Suprapubic skin (tissue), 4 donors: ENCODE measurements at regions not wholly inside any gene's neighbourhood (a gene's known extent, or its start where the extent isn't known, plus 50 kb on each side); places are given as distances from the start of the nearest gene placed in this dataset.

ENCODE experiments used
- DNase-seq, 2 donors: peaks; one replicate each; pipeline ENCODE4 v3.0.0-alpha.2; 2019; ENCODE audit warnings: low spot score in 2 of 2
- H3K27ac ChIP-seq: fragments of 200-600 bp; sonication (generic); one replicate; pipeline ENCODE4 v1.5.1; 2019
- H3K27me3 ChIP-seq: fragments of 200-600 bp; sonication (generic); one replicate; pipeline ENCODE4 v1.5.1; 2019
- H3K36me3 ChIP-seq: fragments of 200-600 bp; sonication (generic); one replicate; pipeline ENCODE4 v1.5.1; 2019
- H3K4me1 ChIP-seq: fragments of 200-600 bp; sonication (generic); one replicate; pipeline ENCODE4 v1.5.1; 2019
- H3K4me3 ChIP-seq: fragments of 200-600 bp; sonication (generic); one replicate; pipeline ENCODE4 v1.5.1; 2019; ENCODE audit warnings: mild to moderate bottlenecking
- H3K9me3 ChIP-seq: fragments of 200-600 bp; sonication (generic); one replicate; pipeline ENCODE4 v1.5.1; 2019
- CTCF ChIP-seq, 2 donors: fragments of 200-600 bp in 1 of 2; fragments of 450-650 bp in 1 of 2; sonication (generic) in 1 of 2; IDR thresholded peaks; one replicate each; pipeline ENCODE4 v1.5.1; 2016 to 2019; ENCODE audit warnings: antibody characterized with exemption in 2 of 2, mild to moderate bottlenecking in 1 of 2, moderate library complexity in 1 of 2
- EP300 ChIP-seq: sonication (generic); formaldehyde crosslinking; IDR thresholded peaks from one replicate; pipeline ENCODE4 v1.6.1; 2017; ENCODE audit warnings: antibody characterized with exemption
- POLR2A ChIP-seq, 2 donors: fragments of 450-650 bp; IDR thresholded peaks; one replicate each; pipeline ENCODE4 v1.6.1; 2017; ENCODE audit warnings: antibody characterized with exemption in 2 of 2, mild to moderate bottlenecking in 2 of 2, moderate library complexity in 2 of 2
- POLR2AphosphoS5 ChIP-seq, 3 donors: sonication (generic); formaldehyde crosslinking; IDR thresholded peaks; one replicate each; pipeline ENCODE4 v1.6.1; 2017; ENCODE audit warnings: antibody characterized with exemption in 3 of 3
- WGBS: methylation state at CpG from one replicate; pipeline ENCODE4 v1.1.5; 2018; 5-methylcytosine and 5-hydroxymethylcytosine counted together

- 93% methylated on average over 1 of the region's 1 CpG for WGBS
- Histone ChIP-seq H3K4me1 (no peaks in the 10 kb centered on the region), H3K9me3 (no peaks in the 10 kb centered on the region), H3K36me3 (no peaks in the 10 kb centered on the region), H3K27me3 (no peaks in the 10 kb centered on the region), H3K4me3 (no peak overlapping the region), H3K27ac (no peak overlapping the region)
- no peak for DNase-seq
- no peak for TF ChIP-seq EP300
- TF ChIP-seq CTCF (IDR thresholded peaks at IDR 0.05), result no peak
- no peak for TF ChIP-seq POLR2AphosphoS5 (IDR thresholded peaks at IDR 0.05)
- no peak for TF ChIP-seq POLR2A (IDR thresholded peaks at IDR 0.05)
Measured at GRCh38 chr3:87498358-87499080, 222.1 kb upstream of the POU1F1 start.

- WGBS, result 61% methylated on average over 1 of the region's 1 CpG
- H3K36me3 ChIP-seq, result no peaks in the 10 kb centered on the region
- H3K27ac ChIP-seq, result no peak overlapping the region
- DNase-seq, result no peak
- H3K4me1 ChIP-seq, result no peaks in the 10 kb centered on the region
- no peaks in the 10 kb centered on the region for H3K9me3 ChIP-seq
- H3K27me3 ChIP-seq, result no peaks in the 10 kb centered on the region
- no peak overlapping the region for H3K4me3 ChIP-seq
- TF ChIP-seq POLR2A (IDR thresholded peaks at IDR 0.05) (no peak), POLR2AphosphoS5 (IDR thresholded peaks at IDR 0.05) (no peak), EP300 (no peak), CTCF (IDR thresholded peaks at IDR 0.05) (no peak)
Measured at GRCh38 chr3:87495938-87496337, 219.6 kb upstream of the POU1F1 start.

GRCh38 chr3:87494264-87494663, 217.9 kb upstream of the POU1F1 start:
- no peaks in the 10 kb centered on the region for H3K9me3 ChIP-seq
- H3K36me3 ChIP-seq, result no peaks in the 10 kb centered on the region
- no peak for DNase-seq
- no peak overlapping the region for H3K4me3 ChIP-seq
- WGBS, result 50% methylated on average over 1 of the region's 1 CpG
- TF ChIP-seq POLR2AphosphoS5 (IDR thresholded peaks at IDR 0.05) (no peak), CTCF (IDR thresholded peaks at IDR 0.05) (no peak), POLR2A (IDR thresholded peaks at IDR 0.05) (no peak)
- no peak overlapping the region for H3K27ac ChIP-seq
- no peaks in the 10 kb centered on the region for H3K4me1 ChIP-seq
- H3K27me3 ChIP-seq, result no peaks in the 10 kb centered on the region

DNA sequence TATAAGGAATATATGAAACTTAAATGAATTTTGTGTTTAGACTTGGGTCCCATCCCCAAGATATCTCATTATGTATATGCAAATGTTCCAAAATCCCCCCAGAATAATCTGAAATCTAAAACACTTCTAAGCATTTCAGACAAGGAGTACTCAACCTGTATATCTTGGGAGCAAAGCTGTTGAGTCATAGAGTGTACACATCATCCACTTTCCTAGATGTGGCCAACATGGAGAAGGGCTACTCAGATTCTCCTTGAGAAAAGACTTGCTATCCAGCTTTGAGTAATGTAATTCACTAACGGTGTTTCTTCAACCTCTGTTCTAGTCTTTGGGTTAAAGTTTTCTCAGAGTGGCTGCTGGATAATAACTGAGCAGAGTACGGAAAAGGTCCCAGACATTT, 215.5 kb upstream of the POU1F1 start:
- DNase-seq, result no peak
- TF ChIP-seq POLR2AphosphoS5 (IDR thresholded peaks at IDR 0.05) (no peak), CTCF (IDR thresholded peaks at IDR 0.05) (no peak), POLR2A (IDR thresholded peaks at IDR 0.05) (no peak), EP300 (no peak)
- WGBS, result 75% methylated on average over 2 of the region's 2 CpGs

GRCh38 chr3:87489892-87490291, 213.5 kb upstream of the POU1F1 start:
- H3K27me3 ChIP-seq, result no peaks in the 10 kb centered on the region
- no peak overlapping the region for H3K4me3 ChIP-seq
- H3K9me3 ChIP-seq, result no peaks in the 10 kb centered on the region
- 54% methylated on average over 4 of the region's 4 CpGs for WGBS
- H3K4me1 ChIP-seq, result no peaks in the 10 kb centered on the region
- H3K27ac ChIP-seq, result no peak overlapping the region
- TF ChIP-seq POLR2A (IDR thresholded peaks at IDR 0.05) (no peak), CTCF (IDR thresholded peaks at IDR 0.05) (no peak), EP300 (no peak), POLR2AphosphoS5 (IDR thresholded peaks at IDR 0.05) (no peak)
- DNase-seq, result no peak
- no peaks in the 10 kb centered on the region for H3K36me3 ChIP-seq

More for the DNA sequence above, 215.5 kb upstream of the POU1F1 start:
- Histone ChIP-seq H3K4me1 (no peaks in the 10 kb centered on the region), H3K9me3 (no peaks in the 10 kb centered on the region), H3K27me3 (no peaks in the 10 kb centered on the region), H3K27ac (no peak overlapping the region), H3K36me3 (no peaks in the 10 kb centered on the region), H3K4me3 (no peak overlapping the region)
